NCI-H1436 treated with DMSO at 0.1 percent for 48 hours (cell line): ENCODE measurements at regions not wholly inside any gene's neighbourhood (a gene's known extent, or its start where the extent isn't known, plus 50 kb on each side); places are given as distances from the start of the nearest gene placed in this dataset.

Source experiments
- DNase-seq: peaks from one replicate; lab custom pipeline; 2025; lab: John Stamatoyannopoulos, UW

GRCh38 chr21:41045534-41046268, 122.3 kb upstream of the BACE2 start:
- peak; percentile 66 for DNase-seq

- DNase-seq = no peak
Observed at GRCh38 chr21:41048145-41048544, 119.8 kb upstream of the BACE2 start.

GRCh38 chr21:41048623-41049022, 119.3 kb upstream of the BACE2 start:
- DNase-seq = no peak

GRCh38 chr21:41052820-41053555, 115.0 kb upstream of the BACE2 start:
- DNase-seq = no peak

GRCh38 chr21:41054018-41054578, 113.9 kb upstream of the BACE2 start:
- DNase-seq = no peak

- no peak for DNase-seq
Observed at GRCh38 chr21:41055266-41055665, 112.7 kb upstream of the BACE2 start.

- no peak for DNase-seq
Observed at GRCh38 chr21:41059871-41060270, 108.1 kb upstream of the BACE2 start.

- DNase-seq = no peak
Observed at GRCh38 chr21:41061701-41062100, 106.3 kb upstream of the BACE2 start.

GRCh38 chr21:41064334-41064791, 103.6 kb upstream of the BACE2 start:
- no peak for DNase-seq

- no peak for DNase-seq
Observed at GRCh38 chr21:41064951-41065350, 103.0 kb upstream of the BACE2 start.

GRCh38 chr21:41065539-41065938, 102.4 kb upstream of the BACE2 start:
- no peak for DNase-seq

GRCh38 chr21:41066086-41066938, 101.6 kb upstream of the BACE2 start:
- no peak for DNase-seq

- DNase-seq = no peak
Observed at GRCh38 chr21:41067709-41068108, 100.3 kb upstream of the BACE2 start.

- no peak for DNase-seq
Observed at GRCh38 chr21:41068496-41068895, 99.5 kb upstream of the BACE2 start.

GRCh38 chr21:41068967-41069642, 98.9 kb upstream of the BACE2 start:
- DNase-seq = peak; percentile 56

- DNase-seq = no peak
Observed at GRCh38 chr21:41070284-41070683, 97.7 kb upstream of the BACE2 start.

- no peak for DNase-seq
Observed at GRCh38 chr21:41071258-41072171, 96.4 kb upstream of the BACE2 start.

GRCh38 chr21:41073558-41073957, 94.4 kb upstream of the BACE2 start:
- DNase-seq = no peak

GRCh38 chr21:41074396-41075184, 93.4 kb upstream of the BACE2 start:
- no peak for DNase-seq

- DNase-seq = no peak
Observed at GRCh38 chr21:41075656-41076055, 92.3 kb upstream of the BACE2 start.
